Stimulated activated CD4-positive, alpha-beta T cell treated with anti-CD3 and anti-CD28 coated beads, Interleukin-12 subunit alpha, Interleukin-12 subunit beta, amount 100 ng/mL, for 24 hours (primary cell): ENCODE measurements at regions not wholly inside any gene's neighbourhood (a gene's known extent, or its start where the extent isn't known, plus 50 kb on each side); places are given as distances from the start of the nearest gene placed in this dataset.
"Not testable (repeated sequence)": the region's sequence is repeated elsewhere in the genome, so short reads cannot be mapped to it uniquely, and the experiment has no call there.

Experiments used
- DNase-seq, 2 experiments: peaks; one replicate each; pipeline ENCODE4 v3.0.0-alpha.2; 2020; ENCODE audit warnings: low read depth in 2 of 2

- no peak for DNase-seq
These were observed 96.2 kb upstream of the CPM start for GRCh38 chr12:69028941-69029729.

- no peak for DNase-seq
These were observed 97.3 kb upstream of the CPM start for GRCh38 chr12:69030321-69030720.

GRCh38 chr12:69036533-69036932 is 103.6 kb upstream of the CPM start:
- DNase-seq: no peak

DNA sequence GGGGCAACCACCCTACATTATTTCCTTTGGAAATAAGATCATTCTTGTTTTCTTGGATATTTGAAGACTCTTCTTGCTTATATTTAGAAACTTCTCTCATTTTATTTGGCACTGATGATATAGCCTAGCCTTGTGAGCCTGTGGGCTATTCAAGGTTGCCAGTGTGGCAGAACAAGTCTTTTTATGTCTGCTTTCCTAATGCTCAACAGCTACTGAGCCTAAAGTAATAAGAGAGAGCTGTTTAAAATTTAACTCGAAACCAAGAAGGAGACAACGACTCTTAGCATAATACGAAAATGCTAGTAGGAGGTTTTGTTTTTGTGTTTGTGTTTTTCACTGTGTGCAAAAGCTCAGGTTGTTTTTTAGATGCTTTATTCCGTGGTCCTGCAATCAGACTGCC is 104.0 kb upstream of the CPM start:
- DNase-seq: no peak

GRCh38 chr12:69039911-69040310 is 106.9 kb upstream of the CPM start:
- no peak for DNase-seq

DNA sequence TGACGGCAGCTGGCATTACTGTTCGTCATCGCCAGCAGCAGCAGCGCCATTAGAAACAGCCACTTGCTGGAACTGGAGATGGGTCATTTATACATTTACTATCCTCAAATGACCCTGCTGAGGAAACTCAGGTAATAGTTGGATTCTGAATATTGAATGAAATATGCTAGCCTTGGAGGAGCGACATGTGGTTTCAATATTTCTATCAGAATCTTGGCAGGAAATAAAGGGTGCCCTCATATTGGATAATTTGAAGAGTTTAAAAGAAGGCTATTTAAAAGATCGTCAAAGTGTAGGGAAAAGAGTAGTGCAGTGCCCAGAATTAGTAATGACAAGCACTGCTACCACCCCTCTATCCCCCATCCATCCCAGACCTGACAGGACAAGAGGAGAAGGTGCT is 109.6 kb upstream of the CPM start:
- DNase-seq: no peak

DNA sequence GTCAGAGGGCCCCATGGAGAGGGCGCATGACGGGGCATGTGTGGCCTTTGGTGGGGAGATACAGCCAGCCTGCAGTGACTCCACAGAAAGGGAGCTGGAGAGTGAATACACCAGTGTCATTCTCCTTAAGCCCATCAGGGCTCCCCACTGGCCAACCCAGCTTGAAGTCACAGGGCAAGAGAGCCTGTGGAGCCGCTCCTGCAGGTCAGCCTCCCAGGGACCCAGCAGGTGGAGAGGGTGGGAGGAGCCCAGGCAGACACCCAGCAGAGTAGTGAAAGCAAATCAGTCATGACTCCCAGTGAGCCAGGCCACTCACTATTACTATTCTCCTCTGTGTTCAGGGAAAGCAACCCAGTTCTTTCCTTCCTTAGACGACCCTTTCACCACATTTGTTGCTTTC is 110.0 kb upstream of the CPM start:
- no peak for DNase-seq

DNA sequence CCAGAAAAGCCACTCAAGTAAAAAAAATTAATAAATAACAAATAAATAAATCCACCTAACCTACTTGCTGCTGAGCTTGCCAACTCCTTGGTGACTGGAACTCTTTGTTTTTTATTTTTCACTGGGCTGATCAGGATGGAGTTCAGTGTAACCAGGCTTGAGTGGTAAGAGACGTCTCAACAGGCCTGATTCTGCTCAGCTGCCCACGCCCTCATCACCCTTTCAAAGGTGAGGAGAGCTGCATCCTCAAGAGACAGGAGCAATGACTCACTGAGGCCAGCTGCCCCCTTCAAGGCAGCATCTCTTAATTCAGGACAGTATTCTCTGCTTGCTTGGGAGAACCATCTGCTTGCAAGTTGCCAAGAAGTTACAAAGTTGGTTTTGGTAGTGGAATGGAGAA is 111.9 kb upstream of the CPM start:
- DNase-seq: no peak

GRCh38 chr12:69045430-69045829 is 112.5 kb upstream of the CPM start:
- no peak for DNase-seq

DNA sequence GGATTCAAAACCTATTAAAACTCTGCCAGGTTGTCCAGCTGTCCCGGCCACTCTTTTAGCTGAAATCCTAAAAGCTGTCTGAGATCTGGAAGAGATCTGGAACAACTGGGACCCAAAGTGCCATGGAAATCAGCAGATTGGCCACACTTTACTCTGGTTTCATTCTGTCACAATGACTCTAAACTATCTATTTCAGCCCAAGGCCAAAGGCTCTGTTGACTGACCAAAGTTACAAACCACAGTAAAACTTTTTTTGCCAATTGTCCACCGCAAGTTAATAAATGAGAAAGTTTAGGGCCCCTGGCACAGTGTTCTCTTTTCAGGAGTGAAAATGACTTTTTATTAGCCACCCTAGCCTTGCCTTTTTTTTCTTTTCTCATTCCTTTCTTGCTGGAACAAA is 113.4 kb upstream of the CPM start:
- no peak for DNase-seq

GRCh38 chr12:69046920-69047319 is 113.9 kb upstream of the CPM start:
- no peak for DNase-seq

DNA sequence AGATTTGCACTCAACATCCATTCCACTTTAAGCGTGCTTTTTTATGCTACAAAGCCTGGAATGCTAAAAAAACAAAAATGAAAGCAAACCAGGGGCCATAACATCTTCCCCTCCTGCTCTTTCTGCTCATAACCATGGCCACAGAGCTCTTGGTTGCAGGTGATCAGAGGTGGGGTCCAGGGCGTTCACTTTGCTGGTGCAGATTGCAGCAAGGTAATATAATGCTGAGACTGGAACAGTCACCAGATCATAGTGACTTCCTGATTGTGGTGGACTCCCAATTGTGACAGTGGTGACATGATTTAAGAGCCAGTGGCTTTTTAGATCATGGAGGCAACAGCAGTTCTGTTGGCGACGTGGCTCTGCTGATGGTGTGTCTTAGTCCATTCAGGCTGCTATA is 115.0 kb upstream of the CPM start:
- DNase-seq: no peak

- not testable (repeated sequence) for DNase-seq
These were observed 116.9 kb upstream of the CPM start for GRCh38 chr12:69049855-69050254.

DNA sequence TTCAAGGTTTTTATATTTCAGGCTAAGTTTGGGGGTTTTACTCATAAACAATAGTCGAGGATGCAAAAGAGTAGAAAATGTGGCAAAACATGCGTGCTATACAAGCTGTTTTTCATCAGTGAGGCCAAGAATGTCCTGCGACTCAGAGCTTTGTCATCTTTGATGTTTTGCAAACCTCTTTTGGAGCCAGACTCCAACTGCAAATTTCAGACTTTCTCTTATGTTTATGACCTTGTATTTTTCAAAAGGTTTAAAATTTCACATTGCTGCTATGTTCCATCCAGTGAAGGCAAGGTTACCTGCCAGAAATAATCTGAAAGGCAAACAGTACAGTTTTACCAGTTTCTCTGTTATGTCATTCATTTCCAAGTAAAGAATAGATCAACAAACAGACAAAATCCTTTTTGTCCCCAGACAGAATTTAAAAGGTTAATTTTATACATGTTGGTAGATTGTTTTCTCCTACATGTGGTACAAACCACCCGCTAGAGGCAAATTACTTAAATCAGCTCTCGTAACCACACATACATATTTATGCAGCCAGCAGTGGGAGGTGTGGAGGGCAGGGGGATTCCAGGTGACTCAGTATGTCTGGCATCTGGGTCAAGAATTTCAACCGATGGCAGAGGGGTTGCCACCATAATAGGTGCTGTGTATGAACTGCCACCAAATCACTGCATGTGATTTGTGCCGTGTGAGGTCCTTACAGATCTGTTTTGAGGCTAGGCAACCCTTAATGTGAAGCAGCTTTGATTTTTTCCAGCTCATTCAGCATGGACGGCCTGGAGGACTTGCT is 119.8 kb upstream of the CPM start:
- peak; percentile 32 to 37 for DNase-seq

- no peak for DNase-seq
These were observed 121.5 kb upstream of the CPM start for GRCh38 chr12:69054343-69055056.

DNA sequence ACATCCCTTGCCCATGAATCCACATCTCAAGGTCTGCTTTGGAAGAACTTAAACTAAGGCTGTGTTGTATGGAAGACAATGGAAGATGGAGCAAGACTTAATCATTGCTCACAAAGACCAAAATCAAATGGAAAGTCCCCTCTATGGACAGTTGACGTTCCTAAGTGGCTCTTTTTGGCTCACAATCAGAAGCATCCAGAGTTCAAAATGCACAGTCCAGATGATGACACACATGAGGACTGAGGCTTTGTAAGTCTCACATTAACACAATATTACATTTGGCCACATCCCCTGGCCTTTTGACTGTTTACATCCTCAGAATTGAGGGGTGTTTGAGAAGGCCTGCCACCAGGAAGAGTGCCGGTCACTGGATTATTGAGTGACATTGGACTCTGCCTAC is 122.3 kb upstream of the CPM start:
- DNase-seq: no peak

DNA sequence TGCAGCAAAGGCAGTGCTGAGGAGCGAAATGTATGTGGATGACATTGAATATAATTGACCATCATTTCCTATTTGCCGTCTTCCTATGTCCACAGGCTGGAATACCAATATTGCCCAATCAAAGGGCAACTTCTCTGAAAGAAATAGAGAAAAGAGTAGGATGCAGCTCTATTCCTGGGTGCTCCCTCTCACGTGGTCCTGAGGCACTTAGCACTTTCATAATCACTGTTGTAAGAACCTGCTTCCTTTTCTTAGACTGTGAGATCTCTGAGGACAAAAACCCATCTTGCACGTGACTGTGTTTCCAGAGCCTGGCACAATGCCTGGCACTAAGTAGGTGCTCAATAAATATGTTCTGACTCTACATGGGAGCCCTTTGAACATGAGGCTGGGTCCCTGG is 122.7 kb upstream of the CPM start:
- no peak for DNase-seq

- DNase-seq: no peak
These were observed 124.0 kb upstream of the CPM start for GRCh38 chr12:69056743-69057515.

GRCh38 chr12:69057742-69058141 is 124.8 kb upstream of the CPM start:
- DNase-seq: no peak

GRCh38 chr12:69059465-69060457 is 126.8 kb upstream of the CPM start:
- no peak for DNase-seq

GRCh38 chr12:69061574-69061973 is 128.6 kb upstream of the CPM start:
- DNase-seq: no peak
